Chondrocyte (in vitro differentiated cells): ENCODE measurements at regions not wholly inside any gene's neighbourhood (a gene's known extent, or its start where the extent isn't known, plus 50 kb on each side); places are given as distances from the start of the nearest gene placed in this dataset.

Experiments
- DNase-seq: peaks from one replicate; pipeline ENCODE4 v3.0.0; 2021; ENCODE audit warnings: mixed read lengths, low spot score
- H3K27ac Mint-ChIP-seq: one replicate; pipeline ENCODE4 v1.8.0; 2021; ENCODE audit warnings: mild to moderate bottlenecking, moderate library complexity, mixed read lengths; ENCODE audit not compliant: unreplicated experiment
- H3K27me3 Mint-ChIP-seq: 2 replicates; pipeline ENCODE4 v1.8.0; 2021; ENCODE audit warnings: low read depth, mixed read lengths
- H3K36me3 Mint-ChIP-seq: 2 replicates; pipeline ENCODE4 v1.8.0; 2021; ENCODE audit warnings: low read depth, mixed read lengths
- H3K4me1 Mint-ChIP-seq: 2 replicates; pipeline ENCODE4 v1.8.0; 2021; ENCODE audit warnings: low read depth, mild to moderate bottlenecking, mixed read lengths
- H3K4me3 Mint-ChIP-seq: one replicate; pipeline ENCODE4 v1.8.0; 2021; ENCODE audit warnings: mild to moderate bottlenecking, moderate library complexity, mixed read lengths; ENCODE audit not compliant: unreplicated experiment
- H3K9me3 Mint-ChIP-seq: 2 replicates; pipeline ENCODE4 v1.8.0; 2021; ENCODE audit warnings: low read depth, mixed read lengths
- CTCF ChIP-seq: fragments of 200-600 bp; sonication (generic); IDR thresholded peaks from 2 replicates; pipeline ENCODE4 v1.5.0; 2021; ENCODE audit warnings: antibody characterized with exemption, mild to moderate bottlenecking, moderate library complexity

- no peaks in the 10 kb centered on the region for H3K4me1 Mint-ChIP-seq
- no peak for DNase-seq
- H3K27me3 Mint-ChIP-seq, result no peaks in the 10 kb centered on the region
- no peak for TF ChIP-seq CTCF
- no peak overlapping the region for H3K27ac Mint-ChIP-seq
- no peak overlapping the region for H3K4me3 Mint-ChIP-seq
- peaks cover 12% of the 10 kb centered on the region for H3K9me3 Mint-ChIP-seq
- H3K36me3 Mint-ChIP-seq, result peaks cover 3% of the 10 kb centered on the region
These were observed 576.2 kb downstream of the MTRR start for GRCh38 chr5:8445139-8445538.

- H3K27ac Mint-ChIP-seq, result no peak overlapping the region
These were observed 577.2 kb downstream of the MTRR start for GRCh38 chr5:8446179-8446578.

GRCh38 chr5:8456846-8457186 is 587.9 kb downstream of the MTRR start:
- no peak for TF ChIP-seq CTCF
- DNase-seq, result no peak
- Mint-ChIP-seq H3K4me1 (no peaks in the 10 kb centered on the region), H3K4me3 (no peak overlapping the region), H3K36me3 (no peaks in the 10 kb centered on the region), H3K27ac (no peak overlapping the region), H3K9me3 (no peaks in the 10 kb centered on the region), H3K27me3 (no peaks in the 10 kb centered on the region)

More at GRCh38 chr5:8446179-8446578, 577.2 kb downstream of the MTRR start:
- Mint-ChIP-seq H3K4me1 (peaks cover 5% of the 10 kb centered on the region), H3K27me3 (no peaks in the 10 kb centered on the region), H3K36me3 (peaks cover 3% of the 10 kb centered on the region), H3K4me3 (no peak overlapping the region), H3K9me3 (peaks cover 12% of the 10 kb centered on the region)
- no peak for TF ChIP-seq CTCF
- no peak for DNase-seq

GRCh38 chr5:8457187-8458037 is 588.5 kb downstream of the MTRR start:
- Mint-ChIP-seq H3K36me3 (no peaks in the 10 kb centered on the region), H3K27ac (no peak overlapping the region), H3K27me3 (no peaks in the 10 kb centered on the region), H3K4me1 (no peaks in the 10 kb centered on the region), H3K9me3 (no peaks in the 10 kb centered on the region), H3K4me3 (no peak overlapping the region)
- no peak for TF ChIP-seq CTCF
- DNase-seq, result peak; percentile 91

- no peak for DNase-seq
- Mint-ChIP-seq H3K27ac (no peak overlapping the region), H3K9me3 (no peaks in the 10 kb centered on the region), H3K4me1 (no peaks in the 10 kb centered on the region), H3K27me3 (no peaks in the 10 kb centered on the region), H3K36me3 (no peaks in the 10 kb centered on the region), H3K4me3 (no peak overlapping the region)
- TF ChIP-seq CTCF, result no peak
These were observed 589.1 kb downstream of the MTRR start for GRCh38 chr5:8458038-8458383.
